ENCODE measurements at regions not wholly inside any gene's neighbourhood (a gene's known extent, or its start where the extent isn't known, plus 50 kb on each side); places are given as distances from the start of the nearest gene placed in this dataset.
A peak's percentile ranks its signal among the peaks of the same experiment; 100 is the strongest.

DNA sequence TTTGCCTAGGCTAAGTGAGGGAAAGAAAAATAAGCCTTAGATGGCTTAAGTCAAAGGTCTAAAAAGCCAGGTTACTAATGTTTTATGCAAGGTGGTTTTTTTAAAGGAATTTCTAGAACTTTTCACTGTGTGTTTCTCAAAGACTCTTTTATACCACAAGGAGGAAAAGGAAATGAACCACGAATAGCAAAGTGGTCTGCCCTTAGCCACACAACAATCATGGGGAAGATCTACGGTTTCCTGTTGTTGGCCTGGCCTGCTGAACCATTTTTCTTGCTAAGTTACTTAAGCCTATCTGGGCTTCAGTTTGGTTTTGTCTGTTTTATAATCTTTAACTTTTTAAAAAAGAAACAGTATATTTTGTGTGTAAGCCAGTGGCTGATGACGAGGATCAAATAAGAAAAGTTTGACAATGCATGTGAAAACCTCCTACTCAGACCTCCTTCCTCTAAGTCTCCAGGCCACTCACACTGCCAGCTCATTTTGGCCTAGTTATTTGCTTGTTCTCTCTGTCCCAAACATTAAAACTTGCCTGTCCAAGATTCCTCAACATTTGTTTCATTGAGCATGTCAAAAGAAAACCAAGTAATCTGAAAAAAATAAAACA, 56.7 kb upstream of the COL25A1 start:
- TF ChIP-seq, protein P1, sequence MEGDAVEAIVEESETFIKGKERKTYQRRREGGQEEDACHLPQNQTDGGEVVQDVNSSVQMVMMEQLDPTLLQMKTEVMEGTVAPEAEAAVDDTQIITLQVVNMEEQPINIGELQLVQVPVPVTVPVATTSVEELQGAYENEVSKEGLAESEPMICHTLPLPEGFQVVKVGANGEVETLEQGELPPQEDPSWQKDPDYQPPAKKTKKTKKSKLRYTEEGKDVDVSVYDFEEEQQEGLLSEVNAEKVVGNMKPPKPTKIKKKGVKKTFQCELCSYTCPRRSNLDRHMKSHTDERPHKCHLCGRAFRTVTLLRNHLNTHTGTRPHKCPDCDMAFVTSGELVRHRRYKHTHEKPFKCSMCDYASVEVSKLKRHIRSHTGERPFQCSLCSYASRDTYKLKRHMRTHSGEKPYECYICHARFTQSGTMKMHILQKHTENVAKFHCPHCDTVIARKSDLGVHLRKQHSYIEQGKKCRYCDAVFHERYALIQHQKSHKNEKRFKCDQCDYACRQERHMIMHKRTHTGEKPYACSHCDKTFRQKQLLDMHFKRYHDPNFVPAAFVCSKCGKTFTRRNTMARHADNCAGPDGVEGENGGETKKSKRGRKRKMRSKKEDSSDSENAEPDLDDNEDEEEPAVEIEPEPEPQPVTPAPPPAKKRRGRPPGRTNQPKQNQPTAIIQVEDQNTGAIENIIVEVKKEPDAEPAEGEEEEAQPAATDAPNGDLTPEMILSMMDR (IDR thresholded peaks at IDR 0.05) = no peak
- DNase-seq = peak; percentile 43
- Mint-ChIP-seq H3K27ac (peak overlapping the region; percentile 53), H3K9me3 (no peaks in the 10 kb centered on the region), H3K36me3 (ENCODE audit: low read depth) (no peaks in the 10 kb centered on the region), H3K4me3 (no peak overlapping the region), H3K4me1 (ENCODE audit: low read depth) (peaks cover 33% of the 10 kb centered on the region), H3K27me3 (peaks cover 36% of the 10 kb centered on the region)
- intact Hi-C loops (cut with micrococcal nuclease) = no loop called here
- ATAC-seq = peak; percentile 67
- POLR2A ChIA-PET = no interaction called here
- CTCF ChIA-PET = no interaction called here

DNA sequence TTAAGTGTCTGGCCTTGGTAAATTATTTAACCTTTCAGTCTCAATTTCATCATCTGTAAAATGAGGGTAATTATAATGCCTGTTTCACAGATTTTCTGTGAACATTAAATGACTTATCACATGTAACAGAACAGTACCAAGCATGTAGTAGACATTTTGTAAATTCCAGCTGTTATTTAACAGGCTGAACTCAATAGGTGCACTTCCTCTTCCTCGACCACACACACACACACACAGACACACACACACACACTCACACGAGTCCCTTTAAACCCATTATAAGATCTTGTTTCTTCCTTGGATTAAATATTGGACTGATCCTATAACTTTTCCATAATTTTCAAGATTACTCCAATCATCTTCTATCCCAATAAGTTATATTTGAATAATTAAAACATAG, 53.4 kb upstream of the COL25A1 start:
- ATAC-seq (no peak), DNase-seq (no peak)
- Mint-ChIP-seq H3K4me1 (ENCODE audit: low read depth) (peaks cover 29% of the 10 kb centered on the region), H3K36me3 (ENCODE audit: low read depth) (no peaks in the 10 kb centered on the region), H3K27ac (no peak overlapping the region), H3K4me3 (no peak overlapping the region), H3K27me3 (peaks cover 30% of the 10 kb centered on the region), H3K9me3 (no peaks in the 10 kb centered on the region)
- TF ChIP-seq, protein P1 (IDR thresholded peaks at IDR 0.05) = no peak
- ChIA-PET POLR2A (no interaction called here), CTCF (no interaction called here)
- intact Hi-C loops (cut with micrococcal nuclease) = no loop called here

DNA sequence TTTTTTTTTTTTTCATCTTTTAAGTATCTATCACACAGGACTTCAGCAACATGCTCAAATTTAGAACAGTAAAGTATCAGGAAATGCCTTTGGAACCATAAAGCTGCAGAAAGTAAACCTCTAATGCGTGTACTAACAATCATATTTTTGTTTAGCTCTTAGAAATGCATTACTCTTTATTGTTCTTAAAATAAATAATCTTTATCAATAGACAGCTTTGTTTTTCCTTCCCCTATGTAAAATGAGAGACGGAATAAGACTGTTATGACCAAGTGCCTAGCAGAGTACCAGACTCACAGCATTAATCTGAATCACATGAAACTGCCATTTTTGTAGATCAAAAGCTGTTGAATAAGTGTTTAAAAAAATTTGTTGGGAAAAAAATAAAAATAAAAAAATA, 50.5 kb upstream of the COL25A1 start:
- Mint-ChIP-seq H3K27me3 (peaks cover 26% of the 10 kb centered on the region), H3K36me3 (ENCODE audit: low read depth) (no peaks in the 10 kb centered on the region), H3K9me3 (no peaks in the 10 kb centered on the region), H3K4me1 (ENCODE audit: low read depth) (peaks cover 5% of the 10 kb centered on the region), H3K27ac (no peak overlapping the region), H3K4me3 (no peak overlapping the region)
- ChIA-PET POLR2A (no interaction called here), CTCF (no interaction called here)
- no peak for ATAC-seq
- DNase-seq = no peak
- intact Hi-C loops (cut with micrococcal nuclease) = no loop called here
- TF ChIP-seq, protein P1 (IDR thresholded peaks at IDR 0.05) = no peak
